Keratinocyte (primary cell): ENCODE measurements at regions not wholly inside any gene's neighbourhood (a gene's known extent, or its start where the extent isn't known, plus 50 kb on each side); places are given as distances from the start of the nearest gene placed in this dataset.

Source experiments
- DNase-seq: peaks from one replicate; pipeline ENCODE4 v3.0.0-alpha.2; 2011; ENCODE audit warnings: low read depth, missing footprints, low spot score
- FAIRE-seq: peaks from 2 replicates; lab custom pipeline; 2011; peaks lifted over from hg19 to GRCh38; lab: Jason Lieb, UNC
- H2AFZ ChIP-seq: 2 replicates; pipeline ENCODE4 v1.6.0; 2012; ENCODE audit warnings: low read length, control low read depth, inconsistent platforms; ENCODE audit not compliant: control insufficient read depth
- H3K27ac ChIP-seq: 2 replicates; pipeline ENCODE4 v1.5.1; 2011; ENCODE audit warnings: low read length; ENCODE audit not compliant: control insufficient read depth, insufficient read depth
- H3K27me3 ChIP-seq: 3 replicates; pipeline ENCODE4 v1.6.0; 2011; ENCODE audit warnings: low read length; ENCODE audit not compliant: control insufficient read depth, insufficient read depth; ENCODE audit errors: extremely low read depth
- H3K36me3 ChIP-seq, 2 experiments: 2 replicates in 1 of 2; 3 replicates in 1 of 2; pipeline ENCODE4 v1.5.1; 2011; ENCODE audit warnings: low read length in 2 of 2, mild to moderate bottlenecking in 1 of 2; ENCODE audit not compliant: control insufficient read depth in 2 of 2, insufficient read depth in 2 of 2; ENCODE audit errors: extremely low read depth in 1 of 2
- H3K4me1 ChIP-seq: 3 replicates; pipeline ENCODE4 v1.5.1; 2011; ENCODE audit warnings: low read length; ENCODE audit not compliant: control insufficient read depth, insufficient read depth; ENCODE audit errors: extremely low read depth
- H3K4me2 ChIP-seq: 3 replicates; pipeline ENCODE4 v1.6.0; 2011; ENCODE audit warnings: low read depth, low read length; ENCODE audit not compliant: control insufficient read depth, insufficient read depth; ENCODE audit errors: extremely low read depth
- H3K4me3 ChIP-seq, 3 experiments: fragments of 200-600 bp in 1 of 3; sonication (generic) in 1 of 3; 2 replicates in 2 of 3; 3 replicates in 1 of 3; pipeline ENCODE4 v1.5.1; 2011 to 2016; ENCODE audit warnings: low read length in 3 of 3, mild to moderate bottlenecking in 3 of 3, control low read depth in 2 of 3, inconsistent platforms in 1 of 3, low read depth in 1 of 3, mixed read lengths in 1 of 3, mixed run types in 1 of 3, moderate library complexity in 1 of 3; ENCODE audit not compliant: control insufficient read depth in 2 of 3, insufficient read depth in 2 of 3; ENCODE audit errors: extremely low read depth in 1 of 3
- H3K79me2 ChIP-seq: 2 replicates; pipeline ENCODE4 v1.6.0; 2012; ENCODE audit warnings: low read length; ENCODE audit not compliant: control insufficient read depth, insufficient read depth
- H3K9ac ChIP-seq: 3 replicates; pipeline ENCODE4 v1.6.0; 2011; ENCODE audit warnings: low read length; ENCODE audit not compliant: control insufficient read depth, insufficient read depth; ENCODE audit errors: extremely low read depth
- H3K9me1 ChIP-seq: 3 replicates; pipeline ENCODE4 v1.6.0; 2011; ENCODE audit warnings: low read length; ENCODE audit not compliant: control insufficient read depth, insufficient read depth; ENCODE audit errors: extremely low read depth
- H3K9me3 ChIP-seq: 2 replicates; pipeline ENCODE4 v1.5.1; 2012; ENCODE audit warnings: low read depth, low read length; ENCODE audit not compliant: control insufficient read depth
- H4K20me1 ChIP-seq: 3 replicates; pipeline ENCODE4 v1.6.0; 2011; ENCODE audit warnings: low read length; ENCODE audit not compliant: control insufficient read depth, insufficient read depth; ENCODE audit errors: extremely low read depth
- EZH2 ChIP-seq: IDR thresholded peaks from one replicate; pipeline ENCODE4 v1.6.1; 2012; ENCODE audit warnings: inconsistent platforms, mild to moderate bottlenecking, low read length, moderate library complexity
- dilution Hi-C: fragments of 300-500 bp; cut with MboI; formaldehyde crosslinking; loops from one replicate; pipeline ENCODE4 v1.7.0; 2020; ENCODE audit warnings: low sequenced_read_pairs; ENCODE audit not compliant: extremely low pct_ligation_motif_present
- TF ChIP-seq, protein P1 (sequence below), 3 experiments: IDR thresholded peaks in 1 of 3; conservative IDR thresholded peaks in 1 of 3; optimal IDR thresholded peaks in 1 of 3; 2 replicates in 2 of 3; 3 replicates in 1 of 3; pipeline versions ENCODE3 to v1.5.1; 2011; ENCODE audit warnings: low read length in 3 of 3, mild to moderate bottlenecking in 3 of 3, moderate library complexity in 2 of 3, control low read depth in 1 of 3, inconsistent platforms in 1 of 3; ENCODE audit not compliant: insufficient read depth in 2 of 3; ENCODE audit errors: extremely low read depth in 1 of 3

DNA sequence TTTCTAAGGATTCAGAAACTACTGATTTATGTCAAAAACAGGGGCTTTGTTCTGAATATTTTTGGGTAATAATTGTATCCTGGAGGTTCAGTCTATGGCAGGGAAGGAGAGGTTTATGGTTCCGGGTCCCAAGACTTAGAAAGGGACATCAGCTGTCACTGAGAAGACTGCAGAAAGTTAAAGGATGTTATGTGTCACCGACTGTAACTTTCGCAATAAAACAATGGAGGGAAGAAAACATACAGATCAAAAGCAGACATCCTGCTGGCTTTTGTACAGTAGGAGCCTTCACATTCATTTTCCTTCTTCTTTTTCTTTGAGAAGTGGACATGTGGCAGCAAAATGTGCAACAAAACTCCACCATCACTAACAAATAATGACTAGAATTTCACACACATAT is 900.7 kb upstream of the SOX11 start:
- Histone ChIP-seq H3K4me3 (no peak overlapping the region), H3K27me3 (no peaks in the 10 kb centered on the region), H3K79me2 (no peaks in the 10 kb centered on the region), H4K20me1 (no peaks in the 10 kb centered on the region), H3K4me2 (no peak overlapping the region), H3K9me1 (no peaks in the 10 kb centered on the region), H3K9ac (no peak overlapping the region), H3K4me1 (no peaks in the 10 kb centered on the region), H3K36me3 (no peaks in the 10 kb centered on the region), H3K9me3 (no peaks in the 10 kb centered on the region), H2AFZ (no peak overlapping the region), H3K27ac (no peak overlapping the region)
- no peak for DNase-seq
- no peak for FAIRE-seq
- TF ChIP-seq, protein P1, sequence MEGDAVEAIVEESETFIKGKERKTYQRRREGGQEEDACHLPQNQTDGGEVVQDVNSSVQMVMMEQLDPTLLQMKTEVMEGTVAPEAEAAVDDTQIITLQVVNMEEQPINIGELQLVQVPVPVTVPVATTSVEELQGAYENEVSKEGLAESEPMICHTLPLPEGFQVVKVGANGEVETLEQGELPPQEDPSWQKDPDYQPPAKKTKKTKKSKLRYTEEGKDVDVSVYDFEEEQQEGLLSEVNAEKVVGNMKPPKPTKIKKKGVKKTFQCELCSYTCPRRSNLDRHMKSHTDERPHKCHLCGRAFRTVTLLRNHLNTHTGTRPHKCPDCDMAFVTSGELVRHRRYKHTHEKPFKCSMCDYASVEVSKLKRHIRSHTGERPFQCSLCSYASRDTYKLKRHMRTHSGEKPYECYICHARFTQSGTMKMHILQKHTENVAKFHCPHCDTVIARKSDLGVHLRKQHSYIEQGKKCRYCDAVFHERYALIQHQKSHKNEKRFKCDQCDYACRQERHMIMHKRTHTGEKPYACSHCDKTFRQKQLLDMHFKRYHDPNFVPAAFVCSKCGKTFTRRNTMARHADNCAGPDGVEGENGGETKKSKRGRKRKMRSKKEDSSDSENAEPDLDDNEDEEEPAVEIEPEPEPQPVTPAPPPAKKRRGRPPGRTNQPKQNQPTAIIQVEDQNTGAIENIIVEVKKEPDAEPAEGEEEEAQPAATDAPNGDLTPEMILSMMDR (optimal IDR thresholded peaks at IDR 0.05 in 1 of 3, IDR thresholded peaks at IDR 0.05 in 1 of 3, conservative IDR thresholded peaks at IDR 0.05 in 1 of 3; ENCODE audit: extremely low read depth in 1 of 3, insufficient read depth in 2 of 3, low read length in 3 of 3) = no peak
- TF ChIP-seq EZH2 = no peak
- dilution Hi-C loops = no loop called here

DNA sequence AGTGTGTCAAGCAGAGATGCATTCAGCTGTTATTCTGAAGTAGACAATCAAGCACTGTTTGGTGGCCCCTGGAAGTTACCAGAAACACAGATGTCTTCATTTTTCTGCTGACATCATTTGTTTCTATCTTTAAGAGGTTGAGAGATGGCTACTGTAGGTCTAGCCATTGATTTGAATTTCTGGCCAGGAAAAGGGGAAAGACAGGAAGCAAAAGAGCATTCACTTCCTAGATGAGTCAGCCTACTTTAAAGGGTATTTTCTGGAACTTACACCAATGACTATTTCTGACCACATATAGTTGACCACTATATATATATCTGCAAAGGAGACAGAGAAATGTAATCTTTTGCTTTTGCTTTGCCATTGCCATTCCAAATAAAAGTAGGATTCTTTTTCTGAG is 900.1 kb upstream of the SOX11 start:
- Histone ChIP-seq H3K4me2 (no peak overlapping the region), H3K79me2 (no peaks in the 10 kb centered on the region)
- FAIRE-seq = no peak

More for the DNA sequence above, 900.1 kb upstream of the SOX11 start:
- Histone ChIP-seq H4K20me1 (no peaks in the 10 kb centered on the region), H3K4me1 (no peaks in the 10 kb centered on the region), H3K27ac (no peak overlapping the region), H2AFZ (no peak overlapping the region), H3K27me3 (no peaks in the 10 kb centered on the region), H3K9me1 (no peaks in the 10 kb centered on the region), H3K9ac (no peak overlapping the region), H3K9me3 (no peaks in the 10 kb centered on the region), H3K4me3 (no peak overlapping the region), H3K36me3 (no peaks in the 10 kb centered on the region)
- dilution Hi-C loops = no loop called here
- TF ChIP-seq, protein P1 (optimal IDR thresholded peaks at IDR 0.05 in 1 of 3, IDR thresholded peaks at IDR 0.05 in 1 of 3, conservative IDR thresholded peaks at IDR 0.05 in 1 of 3; ENCODE audit: extremely low read depth in 1 of 3, insufficient read depth in 2 of 3, low read length in 3 of 3) = no peak
- no peak for TF ChIP-seq EZH2
- DNase-seq = no peak
